HG02610 (cell line): ENCODE measurements at regions not wholly inside any gene's neighbourhood (a gene's known extent, or its start where the extent isn't known, plus 50 kb on each side); places are given as distances from the start of the nearest gene placed in this dataset.

Source experiments
- ATAC-seq: cut with Tn5 transposase; IDR thresholded peaks from one replicate; pipeline ENCODE4 v1.9.1; 2021; ENCODE audit warnings: mild to moderate bottlenecking, moderate library complexity; ENCODE audit not compliant: unreplicated experiment

- no peak for ATAC-seq
Measured at GRCh38 chr3:117774130-117774529, 1064.6 kb downstream of the TUSC7 start.

GRCh38 chr3:117786349-117786748, 1076.8 kb downstream of the TUSC7 start:
- ATAC-seq: no peak

GRCh38 chr3:117788061-117788460, 1078.5 kb downstream of the TUSC7 start:
- ATAC-seq: no peak

GRCh38 chr3:117788506-117788905, 1078.9 kb downstream of the TUSC7 start:
- ATAC-seq: no peak

- no peak for ATAC-seq
Measured at GRCh38 chr3:117790235-117790987, 1080.8 kb downstream of the TUSC7 start.

GRCh38 chr3:117793622-117794265, 1084.2 kb downstream of the TUSC7 start:
- ATAC-seq: no peak

GRCh38 chr3:117798221-117798620, 1088.6 kb downstream of the TUSC7 start:
- no peak for ATAC-seq

- no peak for ATAC-seq
Measured at GRCh38 chr3:117798687-117799386, 1089.3 kb downstream of the TUSC7 start.

GRCh38 chr3:117799387-117799735, 1089.8 kb downstream of the TUSC7 start:
- no peak for ATAC-seq

GRCh38 chr3:117801912-117802239, 1092.3 kb downstream of the TUSC7 start:
- no peak for ATAC-seq

GRCh38 chr3:117809186-117810081, 1099.9 kb downstream of the TUSC7 start:
- no peak for ATAC-seq

- ATAC-seq: no peak
Measured at GRCh38 chr3:117811786-117812185, 1102.2 kb downstream of the TUSC7 start.

GRCh38 chr3:117814975-117815374, 1105.4 kb downstream of the TUSC7 start:
- no peak for ATAC-seq

- ATAC-seq: no peak
Measured at GRCh38 chr3:117817103-117817502, 1107.5 kb downstream of the TUSC7 start.

- no peak for ATAC-seq
Measured at GRCh38 chr3:117818592-117818991, 1109.0 kb downstream of the TUSC7 start.

GRCh38 chr3:117820658-117821299, 1111.2 kb downstream of the TUSC7 start:
- no peak for ATAC-seq

- no peak for ATAC-seq
Measured at GRCh38 chr3:117822416-117822815, 1112.8 kb downstream of the TUSC7 start.

- no peak for ATAC-seq
Measured at GRCh38 chr3:117836296-117836695, 1126.7 kb downstream of the TUSC7 start.

GRCh38 chr3:117837391-117837790, 1127.8 kb downstream of the TUSC7 start:
- ATAC-seq: no peak

- ATAC-seq: no peak
Measured at GRCh38 chr3:117842086-117842485, 1132.5 kb downstream of the TUSC7 start.

GRCh38 chr3:117843356-117843755, 1133.8 kb downstream of the TUSC7 start:
- no peak for ATAC-seq
